ENCODE measurements at regions not wholly inside any gene's neighbourhood (a gene's known extent, or its start where the extent isn't known, plus 50 kb on each side); places are given as distances from the start of the nearest gene placed in this dataset.

- TF ChIP-seq POLR2AphosphoS5 (IDR thresholded peaks at IDR 0.05) (no peak), POLR2A (IDR thresholded peaks at IDR 0.05) (no peak)
- TF ChIP-seq, protein P1, sequence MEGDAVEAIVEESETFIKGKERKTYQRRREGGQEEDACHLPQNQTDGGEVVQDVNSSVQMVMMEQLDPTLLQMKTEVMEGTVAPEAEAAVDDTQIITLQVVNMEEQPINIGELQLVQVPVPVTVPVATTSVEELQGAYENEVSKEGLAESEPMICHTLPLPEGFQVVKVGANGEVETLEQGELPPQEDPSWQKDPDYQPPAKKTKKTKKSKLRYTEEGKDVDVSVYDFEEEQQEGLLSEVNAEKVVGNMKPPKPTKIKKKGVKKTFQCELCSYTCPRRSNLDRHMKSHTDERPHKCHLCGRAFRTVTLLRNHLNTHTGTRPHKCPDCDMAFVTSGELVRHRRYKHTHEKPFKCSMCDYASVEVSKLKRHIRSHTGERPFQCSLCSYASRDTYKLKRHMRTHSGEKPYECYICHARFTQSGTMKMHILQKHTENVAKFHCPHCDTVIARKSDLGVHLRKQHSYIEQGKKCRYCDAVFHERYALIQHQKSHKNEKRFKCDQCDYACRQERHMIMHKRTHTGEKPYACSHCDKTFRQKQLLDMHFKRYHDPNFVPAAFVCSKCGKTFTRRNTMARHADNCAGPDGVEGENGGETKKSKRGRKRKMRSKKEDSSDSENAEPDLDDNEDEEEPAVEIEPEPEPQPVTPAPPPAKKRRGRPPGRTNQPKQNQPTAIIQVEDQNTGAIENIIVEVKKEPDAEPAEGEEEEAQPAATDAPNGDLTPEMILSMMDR (IDR thresholded peaks at IDR 0.05): no peak
These were observed 755.3 kb downstream of the TLE1 start for GRCh38 chr9:80934095-80934494.

All from sigmoid colon (tissue), 4 donors.